ENCODE measurements at regions not wholly inside any gene's neighbourhood (a gene's known extent, or its start where the extent isn't known, plus 50 kb on each side); places are given as distances from the start of the nearest gene placed in this dataset.

- 74 to 78% (median 78%) methylated on average over 6 of the region's 6 CpGs for WGBS, 3 donors
- Histone ChIP-seq H3K27me3 (no peaks in the 10 kb centered on the region), H3K4me1 (ENCODE audit: insufficient read depth) (no peaks in the 10 kb centered on the region), H3K27ac (no peak overlapping the region), H3K9me3 (no peaks in the 10 kb centered on the region), H3K4me3 (no peak overlapping the region), H3K36me3 (no peaks in the 10 kb centered on the region)
- TF ChIP-seq CTCF (IDR thresholded peaks at IDR 0.05) (no peak), POLR2A (IDR thresholded peaks at IDR 0.05) (no peak), EP300 (IDR thresholded peaks at IDR 0.05) (no peak)
- intact Hi-C loops (cut with DNase I), result no loop called here
- no peak for DNase-seq
These were observed 359.9 kb downstream of the TXNL1 start for GRCh38 chr18:56278421-56279003.

GRCh38 chr18:56276466-56276865 is 361.9 kb downstream of the TXNL1 start:
- 89 to 94% (median 93%) methylated on average over 3 of the region's 3 CpGs for WGBS, 3 donors
- DNase-seq, result no peak
- H3K4me1 ChIP-seq (ENCODE audit: insufficient read depth), result no peaks in the 10 kb centered on the region
- H3K27me3 ChIP-seq, result no peaks in the 10 kb centered on the region
- intact Hi-C loops (cut with DNase I), result no loop called here
- TF ChIP-seq CTCF (IDR thresholded peaks at IDR 0.05) (no peak), EP300 (IDR thresholded peaks at IDR 0.05) (no peak), POLR2A (IDR thresholded peaks at IDR 0.05) (no peak)
- no peak overlapping the region for H3K27ac ChIP-seq
- no peaks in the 10 kb centered on the region for H3K9me3 ChIP-seq
- H3K4me3 ChIP-seq, result no peak overlapping the region
- no peaks in the 10 kb centered on the region for H3K36me3 ChIP-seq

- H3K4me1 ChIP-seq (ENCODE audit: insufficient read depth), result no peaks in the 10 kb centered on the region
- 90 to 93% (median 91%) methylated on average over 1 of the region's 1 CpG for WGBS, 3 donors
- no peak overlapping the region for H3K27ac ChIP-seq
- DNase-seq, result no peak
- intact Hi-C loops (cut with DNase I), result no loop called here
- TF ChIP-seq CTCF (IDR thresholded peaks at IDR 0.05) (no peak), POLR2A (IDR thresholded peaks at IDR 0.05) (no peak)
- no peaks in the 10 kb centered on the region for H3K36me3 ChIP-seq
- H3K4me3 ChIP-seq, result no peak overlapping the region
- H3K27me3 ChIP-seq, result no peaks in the 10 kb centered on the region
- H3K9me3 ChIP-seq, result no peaks in the 10 kb centered on the region
These were observed 364.7 kb downstream of the TXNL1 start for GRCh38 chr18:56273541-56274219.

- no peak overlapping the region for H3K27ac ChIP-seq
- H3K27me3 ChIP-seq, result no peaks in the 10 kb centered on the region
- 92 to 98% (median 98%) methylated on average over 1 of the region's 1 CpG for WGBS, 3 donors
- H3K4me1 ChIP-seq (ENCODE audit: insufficient read depth), result no peaks in the 10 kb centered on the region
- intact Hi-C loops (cut with DNase I), result no loop called here
- H3K9me3 ChIP-seq, result no peaks in the 10 kb centered on the region
- DNase-seq, result no peak
- no peaks in the 10 kb centered on the region for H3K36me3 ChIP-seq
- no peak overlapping the region for H3K4me3 ChIP-seq
- TF ChIP-seq EP300 (IDR thresholded peaks at IDR 0.05), result no peak
- no peak for TF ChIP-seq CTCF (IDR thresholded peaks at IDR 0.05)
- no peak for TF ChIP-seq POLR2A (IDR thresholded peaks at IDR 0.05)
These were observed 367.6 kb downstream of the TXNL1 start for GRCh38 chr18:56270671-56271250.

All from ovary (tissue), 7 donors.